PC-3 (cell line): ENCODE measurements at regions not wholly inside any gene's neighbourhood (a gene's known extent, or its start where the extent isn't known, plus 50 kb on each side); places are given as distances from the start of the nearest gene placed in this dataset.
"Not testable (repeated sequence)": the region's sequence is repeated elsewhere in the genome, so short reads cannot be mapped to it uniquely, and the experiment has no call there.

Experiments used
- ATAC-seq: fragments of 200-7000 bp; cut with Tn5 transposase; 2 replicates; pipeline ENCODE4 v1.9.1; 2020; ENCODE audit warnings: mild to moderate bottlenecking, moderate library complexity
- BruUV-seq: library from RNA; stranded (reverse); fragments of 400-500 nt; replicated peaks from 2 replicates; lab custom pipeline; 2021; lab: Mats Ljungman, UMichigan
- CTCF ChIA-PET: fragments of 300-600 bp; sonication (Branson Sonifier 250); formaldehyde crosslinking; loops from one replicate; lab custom pipeline; 2022; ENCODE audit warnings: antibody characterized with exemption; lab: Charles Lee
- POLR2A ChIA-PET: fragments of 300-600 bp; sonication (Branson Sonifier 250); formaldehyde crosslinking; loops from one replicate; lab custom pipeline; 2022; ENCODE audit warnings: antibody characterized with exemption; ENCODE audit not compliant: unreplicated experiment; lab: Charles Lee
- DNase-seq: peaks from one replicate; pipeline ENCODE4 v3.0.0-alpha.2; 2015
- H2AFZ ChIP-seq: fragments of 300-600 bp; sonication (generic); 2 replicates; pipeline ENCODE4 v1.6.0; 2016; ENCODE audit warnings: antibody characterized with exemption, low read length
- H3F3A ChIP-seq: fragments of 300-600 bp; sonication (generic); one replicate; pipeline ENCODE4 v1.6.0; 2017; ENCODE audit warnings: antibody characterized with exemption, low read length, control low read depth, mild to moderate bottlenecking; ENCODE audit not compliant: unreplicated experiment
- H3K27ac ChIP-seq: fragments of 300-600 bp; sonication (generic); 2 replicates; pipeline ENCODE4 v1.5.1; 2016; ENCODE audit warnings: mild to moderate bottlenecking, low read length
- H3K27me3 ChIP-seq: fragments of 300-600 bp; sonication (generic); 2 replicates; pipeline ENCODE4 v1.6.1; 2016; ENCODE audit warnings: low read length, mixed read lengths
- H3K36me3 ChIP-seq: fragments of 300-600 bp; sonication (generic); 2 replicates; pipeline ENCODE4 v1.6.1; 2016; ENCODE audit warnings: low read depth, mixed run types, low read length, mixed read lengths
- H3K4me1 ChIP-seq: fragments of 300-600 bp; sonication (generic); 2 replicates; pipeline ENCODE4 v1.5.1; 2016; ENCODE audit warnings: low read length; ENCODE audit not compliant: insufficient read depth
- H3K4me2 ChIP-seq: fragments of 300-600 bp; sonication (generic); 2 replicates; pipeline ENCODE4 v1.6.0; 2016; ENCODE audit warnings: low read length
- H3K4me3 ChIP-seq: fragments of 300-600 bp; sonication (generic); 2 replicates; pipeline ENCODE4 v1.5.1; 2016; ENCODE audit warnings: mild to moderate bottlenecking, low read length, mixed read lengths
- H3K79me2 ChIP-seq: fragments of 300-600 bp; sonication (generic); 2 replicates; pipeline ENCODE4 v1.6.1; 2017; ENCODE audit warnings: low read length, mixed read lengths
- H3K9ac ChIP-seq: fragments of 300-600 bp; sonication (generic); 2 replicates; pipeline ENCODE4 v1.6.0; 2016; ENCODE audit warnings: mild to moderate bottlenecking, low read length
- H3K9me2 ChIP-seq: fragments of 300-600 bp; sonication (generic); replicated peaks from 2 replicates; pipeline ENCODE4 v1.6.1; 2016; ENCODE audit warnings: mixed run types, low read length, mixed read lengths
- H3K9me3 ChIP-seq: fragments of 300-600 bp; sonication (generic); 2 replicates; pipeline ENCODE4 v1.6.1; 2016; ENCODE audit warnings: low read length, mixed read lengths
- H4K20me1 ChIP-seq: fragments of 300-600 bp; sonication (generic); 2 replicates; pipeline ENCODE4 v1.6.1; 2016; ENCODE audit warnings: low read length, mixed read lengths
- CTCF ChIP-seq: fragments of 300-600 bp; sonication (generic); conservative IDR thresholded peaks from 2 replicates; pipeline ENCODE4 v1.5.1; 2017; ENCODE audit warnings: antibody characterized with exemption, low read depth, mild to moderate bottlenecking, low read length
- EZH2 ChIP-seq: fragments of 300-600 bp; sonication (generic); IDR thresholded peaks from one replicate; pipeline ENCODE4 v1.6.1; 2017; ENCODE audit warnings: antibody characterized with exemption, mild to moderate bottlenecking, low read length; ENCODE audit not compliant: unreplicated experiment
- EZH2phosphoT487 ChIP-seq: fragments of 300-600 bp; sonication (generic); IDR thresholded peaks from 2 replicates; pipeline ENCODE4 v1.6.1; 2018; ENCODE audit warnings: mild to moderate bottlenecking, antibody characterized with exemption, low read length, borderline replicate concordance
- intact Hi-C: fragments of 100-400 bp; cut with micrococcal nuclease; formaldehyde crosslinking; loops from 2 replicates; pipeline ENCODE4 v1.9.0; 2023

GRCh38 chr17:69692171-69692570, 277.7 kb downstream of the MAP2K6 start:
- no peak for DNase-seq
- POLR2A ChIA-PET = no interaction called here
- no peaks in the 10 kb centered on the region for H3K9me2 ChIP-seq
- intact Hi-C loops = no loop called here
- H3K79me2 ChIP-seq = no peaks in the 10 kb centered on the region
- no peak overlapping the region for H3K27ac ChIP-seq
- no peaks in the 10 kb centered on the region for H3K27me3 ChIP-seq
- no peak for TF ChIP-seq EZH2phosphoT487
- no peak for TF ChIP-seq EZH2
- no peak for TF ChIP-seq CTCF
- H3K4me2 ChIP-seq = no peak overlapping the region
- no peaks in the 10 kb centered on the region for H3K4me1 ChIP-seq
- no TSS peak for BruUV-seq
- H3K9me3 ChIP-seq = peaks cover 6% of the 10 kb centered on the region; the same call in 1 of the 2 replicates
- no peaks in the 10 kb centered on the region for H4K20me1 ChIP-seq
- no peaks in the 10 kb centered on the region for H3F3A ChIP-seq
- H2AFZ ChIP-seq = no peak overlapping the region
- no peak overlapping the region for H3K4me3 ChIP-seq
- H3K36me3 ChIP-seq = no peaks in the 10 kb centered on the region
- CTCF ChIA-PET = no interaction called here
- ATAC-seq = no peak
- H3K9ac ChIP-seq = no peak overlapping the region

- Histone ChIP-seq H3K27me3 (no peaks in the 10 kb centered on the region), H3K9me3 (peaks cover 20% of the 10 kb centered on the region), H3K79me2 (no peaks in the 10 kb centered on the region), H3K9ac (no peak overlapping the region), H3K4me2 (no peak overlapping the region), H3K27ac (no peak overlapping the region), H2AFZ (no peak overlapping the region), H3K9me2 (no peaks in the 10 kb centered on the region), H4K20me1 (no peaks in the 10 kb centered on the region), H3K4me3 (no peak overlapping the region), H3K4me1 (no peaks in the 10 kb centered on the region), H3F3A (no peaks in the 10 kb centered on the region), H3K36me3 (no peaks in the 10 kb centered on the region)
- ChIA-PET POLR2A (interaction anchor here (0.6 kb wide), 1 partner anchor 828 kb away, joined by 7 read pairs; no protein-coding TSS in a partner anchor), CTCF (no interaction called here)
- no peak for TF ChIP-seq EZH2phosphoT487
- TF ChIP-seq EZH2 = no peak
- no peak for TF ChIP-seq CTCF
- ATAC-seq (no peak), DNase-seq (no peak)
- no TSS peak for BruUV-seq
- intact Hi-C loops = no loop called here
Observed at GRCh38 chr17:69695646-69696045, 281.1 kb downstream of the MAP2K6 start.

- intact Hi-C loops = no loop called here
- H4K20me1 ChIP-seq = no peaks in the 10 kb centered on the region
- no peaks in the 10 kb centered on the region for H3K36me3 ChIP-seq
- POLR2A ChIA-PET = no interaction called here
- H2AFZ ChIP-seq = no peak overlapping the region
- H3K9me2 ChIP-seq = no peaks in the 10 kb centered on the region
- DNase-seq (no peak), ATAC-seq (no peak)
- H3K9me3 ChIP-seq = peaks cover 20% of the 10 kb centered on the region
- H3K27ac ChIP-seq = no peak overlapping the region
- no peak overlapping the region for H3K4me2 ChIP-seq
- H3K4me1 ChIP-seq = no peaks in the 10 kb centered on the region
- H3K79me2 ChIP-seq = no peaks in the 10 kb centered on the region
- no TSS peak for BruUV-seq
- H3F3A ChIP-seq = no peaks in the 10 kb centered on the region
- TF ChIP-seq CTCF (no peak), EZH2phosphoT487 (no peak), EZH2 (no peak)
- CTCF ChIA-PET = no interaction called here
- no peak overlapping the region for H3K9ac ChIP-seq
- H3K4me3 ChIP-seq = no peak overlapping the region
- H3K27me3 ChIP-seq = no peaks in the 10 kb centered on the region
Observed at GRCh38 chr17:69696650-69697049, 282.2 kb downstream of the MAP2K6 start.

- ATAC-seq = not testable (repeated sequence)
Observed at GRCh38 chr17:69698352-69698751, 283.9 kb downstream of the MAP2K6 start.

More at GRCh38 chr17:69698352-69698751, 283.9 kb downstream of the MAP2K6 start:
- intact Hi-C loops, H3K36me3 ChIP-seq, H3K79me2 ChIP-seq, H2AFZ ChIP-seq, H4K20me1 ChIP-seq, H3K9ac ChIP-seq, CTCF ChIA-PET, H3K4me1 ChIP-seq, H3K4me3 ChIP-seq, DNase-seq, H3K27ac ChIP-seq, POLR2A ChIA-PET, BruUV-seq, H3K27me3 ChIP-seq, H3F3A ChIP-seq, H3K4me2 ChIP-seq, H3K9me2 ChIP-seq: not testable (repeated sequence)
- peaks cover 20% of the 10 kb centered on the region for H3K9me3 ChIP-seq
